PC-9 (cell line): ENCODE measurements at regions not wholly inside any gene's neighbourhood (a gene's known extent, or its start where the extent isn't known, plus 50 kb on each side); places are given as distances from the start of the nearest gene placed in this dataset.

ENCODE experiments used
- BruUV-seq: library from RNA; stranded (reverse); fragments of 400-500 nt; replicated peaks from 2 replicates; lab custom pipeline; 2021; lab: Mats Ljungman, UMichigan
- CTCF ChIA-PET: fragments of 300-600 bp; sonication (Branson Sonifier 250); formaldehyde crosslinking; loops from one replicate; lab custom pipeline; 2022; ENCODE audit warnings: antibody characterized with exemption; lab: Charles Lee
- POLR2A ChIA-PET: fragments of 300-600 bp; sonication (Branson Sonifier 250); formaldehyde crosslinking; loops from one replicate; lab custom pipeline; 2022; ENCODE audit warnings: antibody characterized with exemption; ENCODE audit not compliant: unreplicated experiment; lab: Charles Lee
- DNase-seq, 2 experiments: peaks; one replicate each; pipeline versions ENCODE4 v3.0.0 to v3.0.0-alpha.2; 2015 to 2022; ENCODE audit warnings: mixed read lengths in 1 of 2
- H2AFZ ChIP-seq: fragments of 200-600 bp; sonication (generic); 2 replicates; pipeline ENCODE4 v1.8.1; 2017; ENCODE audit warnings: antibody characterized with exemption
- H3F3A ChIP-seq: fragments of 200-600 bp; sonication (generic); 2 replicates; pipeline ENCODE4 v1.8.1; 2017; ENCODE audit warnings: antibody characterized with exemption, mild to moderate bottlenecking, low read depth; ENCODE audit not compliant: insufficient read depth
- H3K27ac ChIP-seq: fragments of 200-600 bp; sonication (generic); 2 replicates; pipeline ENCODE4 v1.6.1; 2016; ENCODE audit warnings: mixed run types
- H3K27me3 ChIP-seq: fragments of 200-600 bp; sonication (generic); 2 replicates; pipeline ENCODE4 v1.6.1; 2016; ENCODE audit warnings: low read depth, mixed run types; ENCODE audit not compliant: insufficient read depth
- H3K36me3 ChIP-seq: fragments of 200-600 bp; sonication (generic); 2 replicates; pipeline ENCODE4 v1.6.1; 2016; ENCODE audit warnings: low read depth, mixed run types
- H3K4me1 ChIP-seq: fragments of 200-600 bp; sonication (generic); replicated peaks from 2 replicates; pipeline ENCODE4 v1.6.1; 2016; ENCODE audit warnings: mixed run types; ENCODE audit not compliant: insufficient read depth
- H3K4me2 ChIP-seq: fragments of 200-600 bp; sonication (generic); 2 replicates; pipeline ENCODE4 v1.6.1; 2017; ENCODE audit warnings: mixed run types
- H3K4me3 ChIP-seq: fragments of 200-600 bp; sonication (generic); 2 replicates; pipeline ENCODE4 v1.6.1; 2016; ENCODE audit warnings: mixed run types
- H3K79me2 ChIP-seq: fragments of 200-600 bp; sonication (generic); 2 replicates; pipeline ENCODE4 v1.6.1; 2017; ENCODE audit warnings: low read depth, mixed run types
- H3K9me2 ChIP-seq: fragments of 200-600 bp; sonication (generic); 2 replicates; pipeline ENCODE4 v1.8.1; 2017; ENCODE audit warnings: mild to moderate bottlenecking; ENCODE audit not compliant: insufficient read depth
- H3K9me3 ChIP-seq: fragments of 200-600 bp; sonication (generic); 2 replicates; pipeline ENCODE4 v1.8.1; 2016; ENCODE audit warnings: low read depth; ENCODE audit not compliant: insufficient read depth
- H4K20me1 ChIP-seq: fragments of 200-600 bp; sonication (generic); 2 replicates; pipeline ENCODE4 v1.8.1; 2017; ENCODE audit not compliant: insufficient read depth
- CTCF ChIP-seq: fragments of 200-600 bp; sonication (generic); conservative IDR thresholded peaks from 2 replicates; pipeline ENCODE4 v1.6.1; 2017; ENCODE audit warnings: mixed run types, antibody characterized with exemption, mild to moderate bottlenecking, moderate library complexity
- EZH2 ChIP-seq: fragments of 200-600 bp; sonication (generic); IDR thresholded peaks from 2 replicates; pipeline ENCODE4 v1.8.0; 2017; ENCODE audit warnings: antibody characterized with exemption, low read depth
- intact Hi-C: fragments of 100-400 bp; cut with micrococcal nuclease; formaldehyde crosslinking; loops from one replicate; pipeline ENCODE4 v1.10.0; 2022; ENCODE audit not compliant: unreplicated experiment

DNA sequence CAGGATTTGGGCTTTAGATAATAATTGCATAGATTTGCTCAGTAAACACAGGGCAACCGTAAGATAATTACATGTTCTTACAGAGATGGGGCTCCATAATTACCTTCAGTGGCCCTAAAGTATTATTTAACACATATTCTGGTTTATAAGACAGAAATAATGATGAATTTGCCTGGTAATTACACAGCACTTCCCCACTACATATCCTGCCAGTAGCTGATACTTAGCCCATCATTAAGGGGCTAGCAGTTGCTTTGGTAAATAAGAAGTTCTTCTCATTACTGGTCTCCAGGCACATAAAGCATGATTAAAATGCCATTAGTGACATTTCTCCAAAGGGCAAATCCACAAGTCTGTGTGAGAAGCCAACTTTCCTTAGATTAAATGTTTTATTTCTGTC is 158.7 kb downstream of the NUAK1 start:
- H3F3A ChIP-seq: no peaks in the 10 kb centered on the region
- no peaks in the 10 kb centered on the region for H3K36me3 ChIP-seq
- DNase-seq: no peak
- H3K27ac ChIP-seq: no peak overlapping the region
- no peak overlapping the region for H2AFZ ChIP-seq
- H3K79me2 ChIP-seq: no peaks in the 10 kb centered on the region
- H3K4me1 ChIP-seq: no peaks in the 10 kb centered on the region
- no peak overlapping the region for H3K4me3 ChIP-seq
- H3K27me3 ChIP-seq: no peaks in the 10 kb centered on the region
- intact Hi-C loops: no loop called here
- CTCF ChIA-PET: no interaction called here
- H3K9me2 ChIP-seq: no peaks in the 10 kb centered on the region
- no peaks in the 10 kb centered on the region for H4K20me1 ChIP-seq
- no peak overlapping the region for H3K4me2 ChIP-seq
- peaks cover 3% of the 10 kb centered on the region; the same call in 1 of the 2 replicates for H3K9me3 ChIP-seq
- POLR2A ChIA-PET: no interaction called here
- no TSS peak for BruUV-seq
- TF ChIP-seq EZH2 (no peak), CTCF (no peak)

DNA sequence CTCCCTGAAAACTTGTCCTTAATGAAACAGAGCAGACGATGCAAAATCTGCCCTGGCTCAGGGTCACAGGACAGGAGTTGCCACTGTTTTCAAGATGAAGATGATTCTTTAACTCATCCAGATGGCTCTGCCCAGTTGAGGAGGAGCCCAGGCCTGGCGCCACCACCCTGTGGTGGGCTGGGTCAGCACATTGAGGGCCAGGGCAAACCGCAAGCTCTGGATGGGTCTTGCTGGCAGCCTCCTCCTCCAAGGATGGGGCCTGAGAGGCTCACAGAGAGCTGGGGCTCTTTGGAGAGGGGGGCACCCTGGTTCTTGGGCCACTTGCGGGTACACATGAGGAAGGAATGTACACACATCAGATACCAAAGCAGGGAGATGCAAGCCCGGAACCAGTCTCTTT is 158.2 kb downstream of the NUAK1 start:
- TF ChIP-seq CTCF (no peak), EZH2 (no peak)
- Histone ChIP-seq H3K9me3 (peaks cover 3% of the 10 kb centered on the region; the same call in 1 of the 2 replicates), H3K27ac (no peak overlapping the region), H2AFZ (no peak overlapping the region), H3K4me1 (no peaks in the 10 kb centered on the region), H3K4me3 (no peak overlapping the region), H3K36me3 (no peaks in the 10 kb centered on the region), H3K9me2 (no peaks in the 10 kb centered on the region), H4K20me1 (no peaks in the 10 kb centered on the region), H3F3A (no peaks in the 10 kb centered on the region), H3K79me2 (no peaks in the 10 kb centered on the region), H3K4me2 (no peak overlapping the region), H3K27me3 (no peaks in the 10 kb centered on the region)
- intact Hi-C loops: no loop called here
- no peak for DNase-seq
- BruUV-seq: no TSS peak
- POLR2A ChIA-PET: no interaction called here
- CTCF ChIA-PET: no interaction called here

GRCh38 chr12:105982022-105982421 is 156.7 kb downstream of the NUAK1 start:
- Histone ChIP-seq H3K27ac (no peak overlapping the region), H3K9me3 (no peaks in the 10 kb centered on the region), H3K4me1 (no peaks in the 10 kb centered on the region), H3K79me2 (no peaks in the 10 kb centered on the region), H3K36me3 (no peaks in the 10 kb centered on the region), H3K4me2 (no peak overlapping the region), H3K27me3 (no peaks in the 10 kb centered on the region), H3K9me2 (no peaks in the 10 kb centered on the region), H4K20me1 (no peaks in the 10 kb centered on the region), H3F3A (no peaks in the 10 kb centered on the region), H3K4me3 (no peak overlapping the region), H2AFZ (no peak overlapping the region)
- POLR2A ChIA-PET: no interaction called here
- no peak for DNase-seq
- BruUV-seq: no TSS peak
- TF ChIP-seq EZH2: no peak
- no peak for TF ChIP-seq CTCF
- CTCF ChIA-PET: no interaction called here
- intact Hi-C loops: no loop called here
